Adrenal gland (tissue), 9 donors: ENCODE measurements at regions not wholly inside any gene's neighbourhood (a gene's known extent, or its start where the extent isn't known, plus 50 kb on each side); places are given as distances from the start of the nearest gene placed in this dataset.

Experiments used
- DNase-seq, 7 donors: peaks; one replicate each; pipeline ENCODE4 v3.0.0-alpha.2; 2019 to 2020
- H3K27ac ChIP-seq, 5 donors: fragments of 200-600 bp; sonication (generic) in 4 of 5; 1 replicate in 3 of 5; 2 replicates in 2 of 5; pipeline versions ENCODE4 v1.5.1 to v1.8.0; 2016 to 2020; ENCODE audit warnings: mild to moderate bottlenecking in 1 of 5
- H3K27me3 ChIP-seq: fragments of 200-600 bp; 2 replicates; pipeline ENCODE4 v1.8.0; 2021
- H3K36me3 ChIP-seq, 2 donors: fragments of 200-600 bp; replicated peaks in 1 of 2; 1 replicate in 1 of 2; 2 replicates in 1 of 2; pipeline versions ENCODE4 v1.5.1 to v1.8.0; 2018 to 2022
- H3K4me1 ChIP-seq, 2 donors: fragments of 200-600 bp; replicated peaks in 1 of 2; 1 replicate in 1 of 2; 2 replicates in 1 of 2; pipeline versions ENCODE4 v1.5.1 to v1.8.0; 2018 to 2021
- H3K4me3 ChIP-seq, 4 donors: fragments of 200-600 bp; sonication (generic) in 3 of 4; one replicate each; pipeline ENCODE4 v1.5.1; 2016 to 2018
- H3K9me3 ChIP-seq, 3 donors: fragments of 200-600 bp; sonication (generic) in 1 of 3; replicated peaks in 1 of 3; 1 replicate in 2 of 3; 2 replicates in 1 of 3; pipeline versions ENCODE4 v1.5.1 to v1.8.0; 2016 to 2021
- POLR2A ChIP-seq, 2 donors: fragments of 450-650 bp; IDR thresholded peaks; one replicate each; pipeline ENCODE4 v1.6.1; 2017; ENCODE audit warnings: antibody characterized with exemption in 2 of 2, mild to moderate bottlenecking in 2 of 2, moderate library complexity in 1 of 2
- WGBS, 4 donors: extraction: QIAGEN DNeasy Blood & Tissue Kit in 2 of 4; methylation state at CpG; one replicate each; pipeline versions ENCODE4 v1.1.5 to v1.1.7; 2013 to 2017; 5-methylcytosine and 5-hydroxymethylcytosine counted together
- intact Hi-C, 2 donors: fragments of 100-400 bp; cut with DNase I; formaldehyde crosslinking; loops; one replicate each; pipeline versions ENCODE4 v1.14.1 to v1.15.0; 2022 to 2023
- TF ChIP-seq, protein P1 (sequence below), 6 experiments: fragments of 450-650 bp in 4 of 6; fragments of 200-600 bp in 2 of 6; sonication (generic) in 1 of 6; IDR thresholded peaks; 1 replicate in 5 of 6; 2 replicates in 1 of 6; pipeline versions ENCODE4 v1.5.1 to v1.8.0; 2016 to 2021; ENCODE audit warnings: antibody characterized with exemption in 6 of 6, mild to moderate bottlenecking in 2 of 6, moderate library complexity in 1 of 6
- donor health status: healthy with polysubstance abuse.
- donor health status: Bipolar disorder and iron deficiency.
- donor health status: DM: yes; HTN: yes; CAD: no.
- donor health status: DM: no; HTN: no; CAD: no.
- donor health status: DM: no; HTN: no; CAD: no.

DNA sequence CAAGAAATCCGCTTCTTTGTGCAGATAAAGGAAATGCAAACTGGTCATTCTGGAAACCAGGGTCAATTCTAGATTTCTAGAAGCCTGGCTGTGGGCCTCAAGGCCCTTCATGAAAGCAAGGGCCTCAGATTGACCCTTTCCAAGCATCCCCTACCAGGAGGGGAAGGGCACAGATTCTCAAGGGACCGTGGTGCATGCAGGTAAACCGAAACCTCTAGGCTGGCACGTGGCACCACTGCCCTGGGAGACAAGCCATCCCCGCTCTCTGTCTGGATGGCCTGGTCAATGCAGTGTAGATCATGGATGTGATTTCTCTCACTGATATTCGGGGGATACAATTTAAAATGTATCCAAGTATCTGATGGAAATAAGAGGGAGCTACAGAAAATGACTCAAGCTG is 69.4 kb downstream of the TOMM20 start:
- Histone ChIP-seq H3K36me3 (no peaks in the 10 kb centered on the region), H3K27me3 (no peaks in the 10 kb centered on the region), H3K27ac (no peak overlapping the region), H3K4me1 (peaks cover 0 to 10% of the 10 kb centered on the region in 2 donors), H3K9me3 (no peaks in the 10 kb centered on the region), H3K4me3 (no peak overlapping the region)
- no peak for DNase-seq
- no peak for TF ChIP-seq POLR2A (IDR thresholded peaks at IDR 0.05)
- TF ChIP-seq, protein P1, sequence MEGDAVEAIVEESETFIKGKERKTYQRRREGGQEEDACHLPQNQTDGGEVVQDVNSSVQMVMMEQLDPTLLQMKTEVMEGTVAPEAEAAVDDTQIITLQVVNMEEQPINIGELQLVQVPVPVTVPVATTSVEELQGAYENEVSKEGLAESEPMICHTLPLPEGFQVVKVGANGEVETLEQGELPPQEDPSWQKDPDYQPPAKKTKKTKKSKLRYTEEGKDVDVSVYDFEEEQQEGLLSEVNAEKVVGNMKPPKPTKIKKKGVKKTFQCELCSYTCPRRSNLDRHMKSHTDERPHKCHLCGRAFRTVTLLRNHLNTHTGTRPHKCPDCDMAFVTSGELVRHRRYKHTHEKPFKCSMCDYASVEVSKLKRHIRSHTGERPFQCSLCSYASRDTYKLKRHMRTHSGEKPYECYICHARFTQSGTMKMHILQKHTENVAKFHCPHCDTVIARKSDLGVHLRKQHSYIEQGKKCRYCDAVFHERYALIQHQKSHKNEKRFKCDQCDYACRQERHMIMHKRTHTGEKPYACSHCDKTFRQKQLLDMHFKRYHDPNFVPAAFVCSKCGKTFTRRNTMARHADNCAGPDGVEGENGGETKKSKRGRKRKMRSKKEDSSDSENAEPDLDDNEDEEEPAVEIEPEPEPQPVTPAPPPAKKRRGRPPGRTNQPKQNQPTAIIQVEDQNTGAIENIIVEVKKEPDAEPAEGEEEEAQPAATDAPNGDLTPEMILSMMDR (IDR thresholded peaks at IDR 0.05): no peak
- intact Hi-C loops: no loop called here
- 78 to 81% (median 79%) methylated on average over 6 of the region's 6 CpGs for whole genome bisulfite sequencing, 4 donors

DNA sequence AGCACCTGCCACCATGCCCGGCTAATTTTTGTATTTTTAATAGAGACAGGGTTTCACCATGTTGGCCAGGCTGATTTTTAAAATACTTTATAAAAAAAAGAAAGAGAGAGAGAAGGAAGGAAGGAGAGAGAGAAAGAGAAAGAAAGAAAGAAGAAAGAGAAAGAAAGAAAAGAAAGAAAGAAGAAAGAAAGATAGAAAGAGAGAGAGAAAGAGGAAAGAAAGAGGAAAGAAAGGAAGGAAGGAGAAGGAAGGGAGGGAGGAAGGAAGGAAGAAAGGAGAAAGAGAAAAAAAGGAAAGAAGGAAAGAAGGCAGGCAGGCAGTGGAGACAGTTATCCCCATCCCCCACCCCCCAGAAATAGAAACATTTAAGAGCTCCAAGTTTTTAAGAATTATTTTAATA is 69.9 kb downstream of the TOMM20 start:
- no peak for TF ChIP-seq POLR2A (IDR thresholded peaks at IDR 0.05)
- TF ChIP-seq, protein P1 (IDR thresholded peaks at IDR 0.05): no peak
- Histone ChIP-seq H3K4me3 (no peak overlapping the region), H3K9me3 (no peaks in the 10 kb centered on the region), H3K4me1 (peaks cover 0 to 10% of the 10 kb centered on the region in 2 donors), H3K36me3 (no peaks in the 10 kb centered on the region), H3K27me3 (no peaks in the 10 kb centered on the region), H3K27ac (no peak overlapping the region)
- WGBS, 4 donors: 32 to 100% (median 51%) methylated on average over 1 of the region's 1 CpG
- intact Hi-C loops: no loop called here
- no peak for DNase-seq

DNA sequence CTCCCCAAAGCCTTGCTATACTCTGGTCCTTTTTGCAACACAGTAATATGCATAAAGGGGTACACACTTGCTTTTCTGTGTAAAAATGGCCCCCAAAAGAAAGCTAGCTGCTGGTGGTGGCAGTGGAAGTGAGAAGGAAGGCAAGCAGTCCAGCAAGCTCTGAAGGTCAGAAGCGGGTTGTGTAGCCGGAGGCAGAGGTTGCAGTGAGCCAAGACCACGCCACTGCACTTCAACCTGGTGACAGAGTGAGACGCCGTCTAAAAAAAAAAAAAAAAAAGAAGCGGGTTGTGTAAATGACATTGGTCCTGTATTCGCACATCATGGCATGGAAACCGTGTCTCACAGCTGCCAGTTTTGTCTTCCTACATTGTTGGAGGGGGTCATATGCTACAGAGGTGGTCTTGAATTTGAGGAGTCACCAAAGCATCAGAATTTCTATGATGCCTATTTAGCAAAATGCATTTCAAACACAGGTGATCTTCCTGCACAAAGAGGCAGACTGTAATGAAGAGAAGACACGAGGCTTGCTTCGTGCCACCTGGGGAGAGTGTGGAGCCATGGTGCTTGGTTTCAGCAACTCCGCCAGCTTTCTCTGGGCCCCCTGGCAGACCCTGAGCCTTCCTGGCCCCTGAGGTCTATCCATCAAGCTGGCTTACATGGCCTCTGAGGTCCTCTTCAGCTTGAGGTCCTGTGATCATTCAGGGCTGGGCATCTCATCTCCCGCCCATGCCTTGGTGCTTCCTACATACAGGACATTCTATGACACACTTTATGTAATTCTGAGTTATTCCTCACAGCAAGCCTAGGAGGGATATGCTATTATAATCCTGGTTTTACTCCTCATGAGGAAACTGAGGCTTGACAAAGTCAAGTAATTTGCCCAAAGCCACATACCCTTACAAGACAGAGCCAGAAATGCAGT is 71.0 kb downstream of the TOMM20 start:
- Histone ChIP-seq H3K9me3 (no peaks in the 10 kb centered on the region), H3K27ac (no peak overlapping the region), H3K4me3 (no peak overlapping the region), H3K27me3 (no peaks in the 10 kb centered on the region), H3K36me3 (no peaks in the 10 kb centered on the region), H3K4me1 (no peaks in the 10 kb centered on the region)
- WGBS, 4 donors: 85 to 93% (median 86%) methylated on average over 11 to 12 of the region's 12 CpGs
- no peak for TF ChIP-seq POLR2A (IDR thresholded peaks at IDR 0.05)
- TF ChIP-seq, protein P1 (IDR thresholded peaks at IDR 0.05): no peak
- no peak for DNase-seq
- intact Hi-C loops: no loop called here

DNA sequence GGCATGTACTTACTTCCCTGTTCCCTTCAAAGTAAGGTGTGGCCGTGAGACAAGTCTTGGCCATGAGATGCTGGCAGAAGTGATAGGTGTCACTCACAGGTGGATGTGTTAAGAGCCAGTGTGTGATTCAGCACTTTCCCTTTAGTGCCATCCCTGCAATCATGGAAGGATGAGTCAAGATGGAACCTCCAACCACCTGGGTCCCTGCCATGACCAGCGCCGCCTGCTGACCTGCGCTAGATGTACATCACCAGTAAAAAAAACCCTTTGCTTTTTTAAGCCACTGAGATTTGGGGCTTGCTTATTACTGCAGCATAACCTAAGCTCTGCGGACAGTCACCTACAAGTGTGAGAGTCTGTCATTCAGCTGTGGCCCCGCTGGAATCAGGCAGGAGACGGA is 71.7 kb downstream of the TOMM20 start:
- intact Hi-C loops: no loop called here
- H3K4me1 ChIP-seq: no peaks in the 10 kb centered on the region
- no peaks in the 10 kb centered on the region for H3K9me3 ChIP-seq
- 90 to 98% (median 95%) methylated on average over 5 to 7 of the region's 7 CpGs for WGBS, 4 donors
- H3K27me3 ChIP-seq: no peaks in the 10 kb centered on the region
- no peaks in the 10 kb centered on the region for H3K36me3 ChIP-seq
- no peak for DNase-seq
- no peak overlapping the region for H3K4me3 ChIP-seq
- TF ChIP-seq POLR2A (IDR thresholded peaks at IDR 0.05): no peak
- TF ChIP-seq, protein P1 (IDR thresholded peaks at IDR 0.05): no peak
- H3K27ac ChIP-seq: no peak overlapping the region
